NCI-H2196 (cell line): ENCODE measurements at regions not wholly inside any gene's neighbourhood (a gene's known extent, or its start where the extent isn't known, plus 50 kb on each side); places are given as distances from the start of the nearest gene placed in this dataset.

ENCODE experiments used
- DNase-seq: peaks from one replicate; lab custom pipeline; 2025; ENCODE audit not compliant: unreplicated experiment; lab: John Stamatoyannopoulos, UW

- no peak for DNase-seq
These were observed 399.5 kb downstream of the RFC3 start for GRCh38 chr13:34217343-34218025.

- no peak for DNase-seq
These were observed 406.0 kb downstream of the RFC3 start for GRCh38 chr13:34223984-34224383.

GRCh38 chr13:34224877-34225276, 406.9 kb downstream of the RFC3 start:
- no peak for DNase-seq

- no peak for DNase-seq
These were observed 412.3 kb downstream of the RFC3 start for GRCh38 chr13:34230271-34230670.

GRCh38 chr13:34241332-34241731, 423.4 kb downstream of the RFC3 start:
- DNase-seq: no peak

- no peak for DNase-seq
These were observed 425.5 kb downstream of the RFC3 start for GRCh38 chr13:34243403-34243802.

GRCh38 chr13:34246511-34246910, 428.6 kb downstream of the RFC3 start:
- no peak for DNase-seq

- DNase-seq: no peak
These were observed 429.6 kb downstream of the RFC3 start for GRCh38 chr13:34247596-34247995.

- no peak for DNase-seq
These were observed 431.6 kb downstream of the RFC3 start for GRCh38 chr13:34249546-34250039.

- DNase-seq: no peak
These were observed 432.3 kb downstream of the RFC3 start for GRCh38 chr13:34250151-34250670.

- DNase-seq: no peak
These were observed 436.4 kb downstream of the RFC3 start for GRCh38 chr13:34254366-34254765.

GRCh38 chr13:34255711-34256110, 437.8 kb downstream of the RFC3 start:
- DNase-seq: no peak

GRCh38 chr13:34256236-34256635, 438.3 kb downstream of the RFC3 start:
- no peak for DNase-seq

- DNase-seq: no peak
These were observed 440.0 kb downstream of the RFC3 start for GRCh38 chr13:34257966-34258365.

- DNase-seq: no peak
These were observed 440.9 kb downstream of the RFC3 start for GRCh38 chr13:34258646-34259386.

- DNase-seq: no peak
These were observed 445.7 kb downstream of the RFC3 start for GRCh38 chr13:34263681-34264080.

GRCh38 chr13:34265046-34265679, 447.2 kb downstream of the RFC3 start:
- DNase-seq: no peak

GRCh38 chr13:34276764-34277163, 458.8 kb downstream of the RFC3 start:
- no peak for DNase-seq

GRCh38 chr13:34277936-34278335, 460.0 kb downstream of the RFC3 start:
- no peak for DNase-seq

GRCh38 chr13:34278780-34279179, 460.8 kb downstream of the RFC3 start:
- DNase-seq: no peak

- DNase-seq: no peak
These were observed 472.7 kb downstream of the RFC3 start for GRCh38 chr13:34290661-34291060.
